ENCODE measurements at regions not wholly inside any gene's neighbourhood (a gene's known extent, or its start where the extent isn't known, plus 50 kb on each side); places are given as distances from the start of the nearest gene placed in this dataset.

GRCh38 chr1:218664385-218665170 lies 319.4 kb downstream of the TGFB2 start:
- in situ Hi-C loops (cut with MboI), result no loop called here
- Histone ChIP-seq H4K20me1 (replicated peaks; ENCODE audit: control insufficient read depth, insufficient read depth, low read length) (no peaks in the 10 kb centered on the region), H3K27ac (ENCODE audit: extremely low read depth, low read depth, low read length) (no peak overlapping the region), H3K79me2 (ENCODE audit: control insufficient read depth, insufficient read depth, low read length) (no peaks in the 10 kb centered on the region), H3K9me1 (ENCODE audit: control insufficient read depth, insufficient read depth, low read length) (no peaks in the 10 kb centered on the region), H3K4me3 (no peak overlapping the region), H3K4me2 (ENCODE audit: insufficient read depth, low read length) (no peak overlapping the region), H3K9me3 (replicated peaks; ENCODE audit: control insufficient read depth, insufficient read depth, low read depth, low read length) (no peaks in the 10 kb centered on the region), H3K9ac (ENCODE audit: insufficient read depth in 1 of 2, low read depth in 2 of 2, low read length in 2 of 2) (no peak overlapping the region), H2AFZ (ENCODE audit: low read depth, low read length) (no peak overlapping the region), H3K4me1 (replicated peaks in 1 of 2; ENCODE audit: control insufficient read depth in 2 of 2, insufficient read depth in 2 of 2, low read length in 2 of 2) (no peaks in the 10 kb centered on the region), H3K36me3 (ENCODE audit: control insufficient read depth, insufficient read depth, low read length) (no peaks in the 10 kb centered on the region), H3K27me3 (ENCODE audit: control insufficient read depth in 2 of 2, insufficient read depth in 2 of 2, low read length in 2 of 2) (no peaks in the 10 kb centered on the region)
- CTCF ChIA-PET (ENCODE audit: low intra/inter-chr PET ratio), result no interaction called here
- DNase-seq (ENCODE audit: extremely low read depth in 1 of 4, low spot score in 3 of 4) (no peak), FAIRE-seq (no peak), ATAC-seq (no peak)
- TF ChIP-seq TAF9B (IDR thresholded peaks at IDR 0.05; ENCODE audit: partially characterized antibody) (no peak), MAFK (IDR thresholded peaks at IDR 0.05; ENCODE audit: low read length) (no peak), ZNF57 (CRISPR knock-in tag; IDR thresholded peaks at IDR 0.05) (no peak), ZKSCAN8 (CRISPR knock-in tag; IDR thresholded peaks at IDR 0.05) (no peak), FOSL1 (tag; conservative IDR thresholded peaks at IDR 0.05) (no peak), AFF1 (IDR thresholded peaks at IDR 0.05; ENCODE audit: low read depth in 1 of 2, partially characterized antibody in 2 of 2) (no peak), LEF1 (IDR thresholded peaks at IDR 0.05) (no peak), BHLHE40 (IDR thresholded peaks at IDR 0.05; ENCODE audit: low read length) (no peak), ZFPM2 (CRISPR knock-in tag; IDR thresholded peaks at IDR 0.05) (no peak), CC2D1A (IDR thresholded peaks at IDR 0.05) (no peak), TRIM24 (IDR thresholded peaks at IDR 0.05) (no peak), HEY1 (CRISPR knock-in tag; IDR thresholded peaks at IDR 0.05; ENCODE audit: borderline replicate concordance) (no peak), CCAR2 (IDR thresholded peaks at IDR 0.05; ENCODE audit: low read depth, low read length) (no peak), ZNF121 (CRISPR knock-in tag; conservative IDR thresholded peaks at IDR 0.05) (no peak), ZNF384 (IDR thresholded peaks at IDR 0.05; ENCODE audit: low read depth, low read length) (no peak), DNMT1 (IDR thresholded peaks at IDR 0.05) (no peak), HIVEP1 (CRISPR knock-in tag; IDR thresholded peaks at IDR 0.05) (no peak)
- intact Hi-C loops (cut with micrococcal nuclease), result no loop called here
- 0% methylated on average over 3 of the region's 3 CpGs for WGBS (ENCODE audit: insufficient coverage, low coverage, missing lambda C conversion rate)
- POLR2A ChIA-PET, result no interaction called here
- BruUV-seq (replicated peaks), result no TSS peak
